HCT116 (cell line): ENCODE measurements at regions not wholly inside any gene's neighbourhood (a gene's known extent, or its start where the extent isn't known, plus 50 kb on each side); places are given as distances from the start of the nearest gene placed in this dataset.

ENCODE experiments used
- ATAC-seq: fragments of 200-7000 bp; cut with Tn5 transposase; 2 replicates; pipeline ENCODE4 v1.9.1; 2020; ENCODE audit warnings: mild to moderate bottlenecking, moderate library complexity
- BruUV-seq: library from RNA; stranded (reverse); fragments of 400-500 nt; replicated peaks from 2 replicates; lab custom pipeline; 2021; lab: Mats Ljungman, UMichigan
- CTCF ChIA-PET: fragments of 300-600 bp; sonication (Branson Sonifier 250); formaldehyde crosslinking; loops from one replicate; lab custom pipeline; 2021; ENCODE audit warnings: antibody characterized with exemption; lab: Charles Lee
- POLR2A ChIA-PET: fragments of 300-600, 350-600 bp; sonication (Branson Sonifier 250); formaldehyde crosslinking; loops from one replicate; lab custom pipeline; 2021; ENCODE audit warnings: antibody characterized with exemption; lab: Charles Lee
- RAD21 ChIA-PET, 2 experiments: fragments of 300-600 bp; sonication (Branson Sonifier 250); formaldehyde crosslinking; loops; one replicate each; lab custom pipeline; 2023; ENCODE audit warnings: low total read pairs in 2 of 2; ENCODE audit not compliant: uncharacterized antibody in 2 of 2, unreplicated experiment in 2 of 2, low non-redundant PET in 1 of 2; lab: Charles Lee
- DNase-seq: peaks from one replicate; pipeline ENCODE4 v3.0.0-alpha.2; 2010; ENCODE audit warnings: low read depth, low spot score
- H2AFZ ChIP-seq: fragments of 200-600 bp; shearing (Covaris generic), sonication (generic); 2 replicates; pipeline ENCODE4 v1.6.1; 2017; ENCODE audit warnings: low read depth, mixed run types, mixed read lengths, antibody characterized with exemption, low read length; ENCODE audit not compliant: poor library complexity, severe bottlenecking
- H3K27ac ChIP-seq: 2 replicates; pipeline ENCODE4 v1.5.1; 2012; ENCODE audit warnings: low read depth, low read length
- H3K27me3 ChIP-seq: fragments of 200-600 bp; sonication (generic); 2 replicates; pipeline ENCODE4 v1.6.1; 2016; ENCODE audit warnings: mixed run types, low read length, mixed read lengths; ENCODE audit not compliant: insufficient read depth
- H3K36me3 ChIP-seq, 2 experiments: fragments of 200-500 bp in 1 of 2; fragments of 200-600 bp in 1 of 2; sonication (Bioruptor generic) in 1 of 2; sonication (generic) in 1 of 2; 2 replicates each; pipeline versions ENCODE4 v1.5.1 to v1.6.1; 2014 to 2016; ENCODE audit warnings: low read length in 2 of 2, inconsistent platforms in 1 of 2, mixed read lengths in 1 of 2, mixed run types in 1 of 2; ENCODE audit not compliant: insufficient read depth in 2 of 2, control insufficient read depth in 1 of 2
- H3K4me1 ChIP-seq, 2 experiments: fragments of 200-600 bp in 1 of 2; sonication (generic) in 1 of 2; 2 replicates each; pipeline versions ENCODE4 v1.5.1 to v1.6.1; 2012 to 2017; ENCODE audit warnings: low read length in 2 of 2, inconsistent platforms in 1 of 2, mild to moderate bottlenecking in 1 of 2, mixed read lengths in 1 of 2, mixed run types in 1 of 2, moderate library complexity in 1 of 2; ENCODE audit not compliant: insufficient read depth in 2 of 2, control insufficient read depth in 1 of 2
- H3K4me2 ChIP-seq: fragments of 200-600 bp; sonication (generic); 2 replicates; pipeline ENCODE4 v1.6.1; 2017; ENCODE audit warnings: mixed run types, low read length, mixed read lengths
- H3K4me3 ChIP-seq, 2 experiments: fragments of 200-600 bp in 1 of 2; sonication (generic) in 1 of 2; replicated peaks in 1 of 2; 2 replicates each; pipeline ENCODE4 v1.5.1; 2011 to 2016; ENCODE audit warnings: low read length in 2 of 2, control low read depth in 1 of 2, low read depth in 1 of 2, mild to moderate bottlenecking in 1 of 2, mixed read lengths in 1 of 2, mixed run types in 1 of 2
- H3K79me2 ChIP-seq: fragments of 200-600 bp; sonication (generic); 2 replicates; pipeline ENCODE4 v1.6.1; 2017; ENCODE audit warnings: mild to moderate bottlenecking, mixed run types, low read length, moderate library complexity, mixed read lengths; ENCODE audit not compliant: insufficient read depth
- H3K9ac ChIP-seq: fragments of 200-600 bp; sonication (generic); 2 replicates; pipeline ENCODE4 v1.6.1; 2016; ENCODE audit warnings: low read length, mixed read lengths
- H3K9me2 ChIP-seq: fragments of 200-600 bp; sonication (generic), shearing (Covaris generic); 2 replicates; pipeline ENCODE4 v1.6.1; 2017; ENCODE audit warnings: mixed run types, mild to moderate bottlenecking, moderate library complexity; ENCODE audit not compliant: insufficient read depth
- H3K9me3 ChIP-seq, 2 experiments: fragments of 200-500 bp in 1 of 2; fragments of 200-600 bp in 1 of 2; sonication (Bioruptor generic) in 1 of 2; sonication (generic) in 1 of 2; 2 replicates each; pipeline ENCODE4 v1.6.1; 2014 to 2017; ENCODE audit warnings: low read length in 2 of 2, mixed read lengths in 2 of 2, inconsistent platforms in 1 of 2, low read depth in 1 of 2, mild to moderate bottlenecking in 1 of 2, mixed run types in 1 of 2, moderate library complexity in 1 of 2; ENCODE audit not compliant: control insufficient read depth in 1 of 2, insufficient read depth in 1 of 2
- H4K20me1 ChIP-seq: fragments of 200-600 bp; sonication (generic), shearing (Covaris generic); 2 replicates; pipeline ENCODE4 v1.6.1; 2017; ENCODE audit warnings: mixed run types, mild to moderate bottlenecking, moderate library complexity; ENCODE audit not compliant: insufficient read depth
- CBX3 ChIP-seq: IDR thresholded peaks from 2 replicates; pipeline ENCODE4 v1.6.1; 2012; ENCODE audit warnings: low read depth
- ELF1 ChIP-seq: IDR thresholded peaks from 2 replicates; pipeline ENCODE4 v1.6.1; 2012; ENCODE audit warnings: low read depth, borderline replicate concordance
- EZH2phosphoT487 ChIP-seq: fragments of 200-600 bp; IDR thresholded peaks from 2 replicates; pipeline ENCODE4 v1.6.1; 2018; ENCODE audit warnings: antibody characterized with exemption, borderline replicate concordance
- POLR2A ChIP-seq: IDR thresholded peaks from 2 replicates; pipeline ENCODE4 v1.7.0; 2011; ENCODE audit warnings: borderline replicate concordance; ENCODE audit not compliant: insufficient read depth, insufficient read length; ENCODE audit errors: extremely low read depth
- POLR2AphosphoS5 ChIP-seq: IDR thresholded peaks from 2 replicates; pipeline ENCODE4 v1.6.1; 2011; ENCODE audit warnings: mild to moderate bottlenecking, low read depth, low read length, moderate library complexity
- REST ChIP-seq: IDR thresholded peaks from 2 replicates; pipeline ENCODE4 v1.6.1; 2012; ENCODE audit warnings: low read depth
- SIN3A ChIP-seq: IDR thresholded peaks from 2 replicates; pipeline ENCODE4 v1.6.1; 2012; ENCODE audit warnings: low read depth
- intact Hi-C: fragments of 100-400 bp; cut with micrococcal nuclease; formaldehyde crosslinking; loops from 2 replicates; pipeline ENCODE4 v1.10.0; 2022

GRCh38 chr9:7242126-7242525 is 484.4 kb downstream of the KDM4C start (continued):
- TF ChIP-seq REST (no peak), EZH2phosphoT487 (no peak), POLR2A (no peak)
- TF ChIP-seq, all 23 proteins: peak for 0

DNA sequence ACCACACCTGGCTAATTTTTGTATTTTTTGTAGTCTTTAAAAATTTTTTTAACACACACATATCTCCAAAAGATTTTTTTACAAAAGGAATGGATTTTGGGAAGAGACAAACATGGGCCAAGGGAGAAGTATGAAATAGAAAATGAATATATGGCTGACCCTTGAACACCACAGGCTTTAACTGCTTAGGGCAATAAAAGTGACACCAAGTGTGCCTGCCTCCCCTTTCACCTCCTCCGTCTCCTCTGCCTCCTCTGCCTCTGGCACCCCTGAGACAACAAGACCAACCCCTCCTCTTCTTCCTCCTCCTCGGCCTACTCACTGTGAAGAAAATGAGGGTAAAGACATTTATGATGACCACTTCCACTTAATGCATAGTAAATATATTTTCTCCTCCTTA is 483.9 kb downstream of the KDM4C start:
- no peaks in the 10 kb centered on the region for H3K9me3 ChIP-seq
- H3K9me2 ChIP-seq = no peaks in the 10 kb centered on the region
- no peaks in the 10 kb centered on the region for H3K79me2 ChIP-seq
- H3K27ac ChIP-seq = no peak overlapping the region
- H3K4me2 ChIP-seq = no peak overlapping the region
- intact Hi-C loops = no loop called here
- POLR2A ChIA-PET = no interaction called here
- CTCF ChIA-PET = no interaction called here
- H3K4me1 ChIP-seq = no peaks in the 10 kb centered on the region
- H3K27me3 ChIP-seq = no peaks in the 10 kb centered on the region
- no TSS peak for BruUV-seq
- H2AFZ ChIP-seq = no peak overlapping the region
- no peak overlapping the region for H3K4me3 ChIP-seq
- no peak for DNase-seq
- TF ChIP-seq SIN3A = no peak
- no peak for TF ChIP-seq ELF1
- no peak for TF ChIP-seq POLR2AphosphoS5
- TF ChIP-seq CBX3 = no peak
- H4K20me1 ChIP-seq = no peaks in the 10 kb centered on the region
- no peak overlapping the region for H3K9ac ChIP-seq
- ATAC-seq = no peak
- RAD21 ChIA-PET = no interaction called here
- H3K36me3 ChIP-seq = no peaks in the 10 kb centered on the region
